ENCODE measurements at regions not wholly inside any gene's neighbourhood (a gene's known extent, or its start where the extent isn't known, plus 50 kb on each side); places are given as distances from the start of the nearest gene placed in this dataset.
A peak's percentile ranks its signal among the peaks of the same experiment; 100 is the strongest.
"Not testable (repeated sequence)": the region's sequence is repeated elsewhere in the genome, so short reads cannot be mapped to it uniquely, and the experiment has no call there.

- no peak for ATAC-seq
- Histone ChIP-seq H3K4me1 (replicated peaks in 1 of 2; ENCODE audit: control insufficient read depth in 2 of 2, insufficient read depth in 2 of 2, low read length in 2 of 2) (peaks cover 0 to 4% of the 10 kb centered on the region in 2 experiments; a peak in 1 of 5 replicates), H3K9me1 (ENCODE audit: control insufficient read depth, insufficient read depth, low read length) (no peaks in the 10 kb centered on the region), H3K4me3 (no peak overlapping the region), H3K9me3 (replicated peaks; ENCODE audit: control insufficient read depth, insufficient read depth, low read depth, low read length) (peaks cover 4% of the 10 kb centered on the region; the same call in 1 of the 2 replicates), H2AFZ (ENCODE audit: low read depth, low read length) (peak overlapping the region; percentile 61; the same call in 1 of the 2 replicates), H3K27me3 (ENCODE audit: control insufficient read depth in 2 of 2, insufficient read depth in 2 of 2, low read length in 2 of 2) (no peaks in the 10 kb centered on the region), H3K4me2 (ENCODE audit: insufficient read depth, low read length) (no peak overlapping the region), H3K36me3 (ENCODE audit: control insufficient read depth, insufficient read depth, low read length) (no peaks in the 10 kb centered on the region), H3K79me2 (ENCODE audit: control insufficient read depth, insufficient read depth, low read length) (no peaks in the 10 kb centered on the region), H4K20me1 (replicated peaks; ENCODE audit: control insufficient read depth, insufficient read depth, low read length) (no peaks in the 10 kb centered on the region), H3K9ac (ENCODE audit: insufficient read depth in 1 of 2, low read depth in 2 of 2, low read length in 2 of 2) (no peak overlapping the region), H3K27ac (ENCODE audit: extremely low read depth, low read depth, low read length) (no peak overlapping the region)
- FAIRE-seq = no peak
- POLR2A ChIA-PET = interaction anchor here (1.2 to 2.8 kb wide), 2 partner anchors 8 to 61 kb away, joined by 3 to 11 read pairs; no protein-coding TSS in a partner anchor
- CTCF ChIA-PET (ENCODE audit: low intra/inter-chr PET ratio) = no interaction called here
- intact Hi-C loops (cut with micrococcal nuclease) = loop anchor here (5.0 kb wide), 1 partner anchor 147 kb away; no protein-coding TSS in a partner anchor
- WGBS (ENCODE audit: insufficient coverage, low coverage, missing lambda C conversion rate) = 58% methylated on average over 3 of the region's 3 CpGs
- TF ChIP-seq HCFC1 (IDR thresholded peaks at IDR 0.05; ENCODE audit: low read depth, low read length) = no peak
- no peak for TF ChIP-seq TCF3 (CRISPR knock-in tag; IDR thresholded peaks at IDR 0.05)
- no peak for TF ChIP-seq ILF3 (IDR thresholded peaks at IDR 0.05; ENCODE audit: borderline replicate concordance)
- no peak for TF ChIP-seq TCFL5 (CRISPR knock-in tag; conservative IDR thresholded peaks at IDR 0.05)
- TF ChIP-seq SETDB1 (IDR thresholded peaks at IDR 0.05; ENCODE audit: low read length) = no peak
- TF ChIP-seq HMG20A (CRISPR knock-in tag; conservative IDR thresholded peaks at IDR 0.05) = no peak
- TF ChIP-seq ZNF740 (CRISPR knock-in tag; IDR thresholded peaks at IDR 0.05) = no peak
- TF ChIP-seq ZNF740 (tag; IDR thresholded peaks at IDR 0.05) = no peak
- in situ Hi-C loops (cut with MboI) = no loop called here
- no peak for DNase-seq (ENCODE audit: extremely low read depth in 1 of 4, low spot score in 3 of 4)
- BruUV-seq (replicated peaks) = no TSS peak
Measured at GRCh38 chr15:89030311-89030710, 57.9 kb upstream of the ABHD2 start.

DNA sequence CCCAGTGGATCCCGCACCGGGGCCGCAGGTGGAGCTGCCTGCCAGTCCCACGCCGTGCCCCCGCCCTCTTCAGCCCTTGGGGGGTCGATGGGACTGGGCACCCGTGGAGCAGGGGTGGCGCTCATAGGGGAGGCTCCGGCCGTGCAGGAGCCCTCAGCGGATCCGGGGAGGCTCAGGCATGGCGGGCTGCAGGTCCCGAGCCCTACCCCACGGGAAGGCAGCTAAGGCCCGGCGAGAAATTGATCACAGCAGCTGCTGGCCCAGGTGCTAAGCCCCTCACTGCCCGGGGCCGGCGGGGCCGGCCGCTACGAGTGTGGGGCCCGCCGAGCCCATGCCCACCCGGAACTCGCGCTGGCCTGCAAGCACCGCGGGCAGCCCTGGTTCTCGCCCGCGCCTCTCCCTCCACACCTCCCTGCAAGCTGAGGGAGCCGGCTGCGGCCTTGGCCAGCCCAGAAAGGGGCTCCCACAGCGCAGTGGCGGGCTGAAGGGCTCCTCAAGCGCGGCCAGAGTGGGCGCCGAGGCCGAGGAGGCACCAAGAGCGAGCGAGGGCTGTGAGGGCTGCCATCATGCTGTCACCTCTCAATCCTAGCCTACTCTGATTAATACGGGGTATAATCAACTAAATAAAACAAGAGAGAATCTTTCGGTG lies 56.5 kb upstream of the ABHD2 start:
- in situ Hi-C loops (cut with MboI); H2AFZ ChIP-seq (ENCODE audit: low read depth, low read length); H3K9me3 ChIP-seq (replicated peaks; ENCODE audit: control insufficient read depth, insufficient read depth, low read depth, low read length); H3K4me2 ChIP-seq (ENCODE audit: insufficient read depth, low read length); H3K4me1 ChIP-seq (replicated peaks in 1 of 2; ENCODE audit: control insufficient read depth in 2 of 2, insufficient read depth in 2 of 2, low read length in 2 of 2); H3K9me1 ChIP-seq (ENCODE audit: control insufficient read depth, insufficient read depth, low read length); H3K36me3 ChIP-seq (ENCODE audit: control insufficient read depth, insufficient read depth, low read length); FAIRE-seq; ATAC-seq; H3K4me3 ChIP-seq; CTCF ChIA-PET (ENCODE audit: low intra/inter-chr PET ratio); H3K27ac ChIP-seq (ENCODE audit: extremely low read depth, low read depth, low read length); H4K20me1 ChIP-seq (replicated peaks; ENCODE audit: control insufficient read depth, insufficient read depth, low read length); H3K9ac ChIP-seq (ENCODE audit: insufficient read depth in 1 of 2, low read depth in 2 of 2, low read length in 2 of 2); H3K27me3 ChIP-seq (ENCODE audit: control insufficient read depth in 2 of 2, insufficient read depth in 2 of 2, low read length in 2 of 2); BruUV-seq (replicated peaks); DNase-seq (ENCODE audit: extremely low read depth in 1 of 4, low spot score in 3 of 4); H3K79me2 ChIP-seq (ENCODE audit: control insufficient read depth, insufficient read depth, low read length): not testable (repeated sequence)
- POLR2A ChIA-PET = interaction anchor here (0.6 to 2.8 kb wide), 5 partner anchors 10 to 303 kb away, joined by 3 to 11 read pairs (median 3); partner anchors contain the start of gene POLG
- intact Hi-C loops (cut with micrococcal nuclease) = loop anchor here (5.0 kb wide), 1 partner anchor 146 kb away; no protein-coding TSS in a partner anchor
- WGBS (ENCODE audit: insufficient coverage, low coverage, missing lambda C conversion rate) = 43% methylated on average over 28 of the region's 47 CpGs

Data from K562 (cell line).